Fibroblast of peridontal ligament (primary cell): ENCODE measurements at regions not wholly inside any gene's neighbourhood (a gene's known extent, or its start where the extent isn't known, plus 50 kb on each side); places are given as distances from the start of the nearest gene placed in this dataset.
"Not testable (repeated sequence)": the region's sequence is repeated elsewhere in the genome, so short reads cannot be mapped to it uniquely, and the experiment has no call there.

Source experiments
- DNase-seq: peaks from one replicate; pipeline ENCODE4 v3.0.0-alpha.2; 2010; ENCODE audit errors: extremely low read depth

DNA sequence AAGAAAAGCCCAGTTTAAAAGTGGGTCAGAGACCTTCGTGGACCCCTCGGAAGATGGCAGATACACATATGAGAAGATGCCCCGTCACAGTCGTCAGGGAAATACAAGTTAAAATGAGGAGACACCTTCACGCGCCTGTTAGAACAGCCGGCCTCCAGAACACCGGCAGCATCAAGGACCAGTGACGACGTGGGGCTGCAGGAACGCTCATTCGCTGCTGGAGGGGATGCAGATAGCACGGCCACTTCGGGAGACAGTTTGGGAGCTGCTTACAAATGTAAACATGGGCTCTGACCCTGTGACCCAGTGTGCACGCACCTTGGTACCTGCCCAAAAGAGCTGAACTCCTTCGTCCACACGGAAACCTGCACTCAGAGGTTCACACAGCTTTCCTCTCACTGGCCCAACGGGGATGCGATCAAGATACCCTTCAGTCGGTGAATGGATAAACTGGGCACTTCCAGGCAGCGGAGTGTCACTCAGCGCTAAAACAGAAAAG is 83.7 kb upstream of the CTDP1 start:
- no peak for DNase-seq

DNA sequence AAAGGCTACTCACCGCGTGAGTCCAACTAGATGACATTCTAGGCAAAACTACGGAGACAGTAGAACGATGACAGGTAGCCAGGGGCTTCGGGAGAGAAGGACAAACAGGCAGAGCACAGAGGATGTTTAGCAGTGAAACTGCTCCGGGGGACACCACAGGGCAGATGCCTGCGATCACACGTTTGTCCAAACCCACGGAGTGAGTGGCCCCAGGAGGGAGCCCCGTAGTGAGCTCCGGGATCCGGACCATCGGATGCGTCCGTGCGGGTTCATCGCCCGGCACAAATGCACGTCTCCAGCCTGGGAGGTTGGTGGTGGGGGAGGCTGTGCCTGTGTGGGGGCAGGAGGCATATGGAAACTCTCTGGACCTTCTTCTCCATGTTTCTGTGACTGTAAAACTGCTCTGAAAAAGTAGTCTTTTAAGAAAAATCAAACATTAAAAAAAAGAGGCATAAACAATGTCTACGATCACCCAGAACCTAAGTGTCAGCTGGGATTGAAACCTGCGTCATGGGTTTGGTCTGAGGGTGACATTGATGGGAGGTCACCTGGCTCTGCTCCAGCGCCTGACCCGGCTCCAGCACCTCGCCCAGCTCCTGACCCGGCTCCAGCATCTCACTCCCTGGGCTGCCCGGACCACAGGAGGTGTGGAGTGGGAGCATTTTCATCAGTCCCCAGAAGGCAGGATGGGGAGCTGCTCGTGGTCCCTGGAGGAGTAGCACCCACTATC is 83.0 kb upstream of the CTDP1 start:
- no peak for DNase-seq

DNA sequence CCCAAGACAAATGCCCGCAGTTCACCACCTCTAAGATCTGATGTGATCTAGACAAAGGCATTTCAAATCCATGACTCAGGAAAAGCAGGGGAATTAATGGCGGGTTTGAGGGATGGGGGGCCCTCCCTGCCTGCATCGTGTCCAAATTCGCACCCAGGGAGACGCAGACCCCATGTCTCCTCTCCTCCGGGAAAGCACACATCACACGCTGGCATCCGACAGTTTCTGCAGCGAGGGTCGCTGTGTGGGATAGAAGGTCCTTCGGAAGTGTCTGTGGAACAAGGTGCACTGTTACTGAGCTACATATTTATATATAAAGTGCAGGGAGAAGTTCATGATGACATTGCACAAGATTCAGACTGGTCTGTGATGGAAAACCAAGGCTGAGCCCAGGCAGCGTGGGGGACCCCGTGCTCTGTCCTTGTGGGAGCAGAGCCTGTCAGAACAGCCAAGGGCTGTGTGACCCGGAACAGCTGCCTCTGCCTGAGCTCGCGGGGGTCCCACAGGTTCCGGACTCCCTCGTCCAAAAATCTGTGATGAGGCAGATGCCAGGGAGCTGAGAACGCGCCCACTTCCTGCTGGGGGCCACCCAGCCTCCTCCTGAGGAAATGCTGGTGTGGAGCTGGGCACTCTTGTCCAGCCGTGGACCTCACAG is 82.3 kb upstream of the CTDP1 start:
- no peak for DNase-seq

DNA sequence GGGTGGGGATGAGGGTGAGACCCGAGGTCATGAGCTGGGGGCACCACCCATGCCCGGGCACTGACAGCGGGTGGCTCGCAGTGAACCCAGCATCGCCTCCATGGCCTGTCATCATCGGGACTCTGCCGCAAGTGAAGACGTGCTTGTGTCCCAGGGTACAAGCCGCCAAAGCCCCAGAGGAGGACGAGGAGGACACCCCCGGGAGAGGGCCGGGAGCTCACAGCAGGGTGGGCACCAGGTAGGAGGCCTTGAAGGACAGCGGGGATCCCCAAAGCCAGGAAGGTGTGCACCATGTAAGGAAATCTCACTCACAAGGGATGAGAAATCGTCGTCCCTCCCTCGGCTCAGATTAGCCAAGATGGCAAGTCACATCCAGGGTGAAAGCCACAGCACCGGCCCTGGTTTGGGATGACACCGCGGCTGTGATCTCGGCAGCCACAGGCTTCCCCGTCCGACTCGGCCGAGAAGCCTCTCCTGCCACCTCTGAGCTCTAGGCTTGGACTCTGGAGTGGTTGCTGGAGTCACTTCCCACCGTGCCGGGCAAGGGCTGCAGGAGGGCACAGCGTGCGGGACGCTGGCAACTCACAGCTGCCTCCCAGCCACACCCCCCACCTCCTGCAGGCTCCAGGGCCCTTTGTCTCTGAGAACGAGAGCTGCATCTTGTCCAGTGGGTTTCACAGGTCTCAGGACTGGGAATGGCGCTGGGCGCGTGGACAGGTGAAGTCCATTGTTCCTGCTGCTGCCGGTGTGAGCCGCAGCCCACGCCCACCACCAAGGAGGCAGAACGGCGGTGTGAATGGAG is 81.6 kb upstream of the CTDP1 start:
- DNase-seq: no peak

DNA sequence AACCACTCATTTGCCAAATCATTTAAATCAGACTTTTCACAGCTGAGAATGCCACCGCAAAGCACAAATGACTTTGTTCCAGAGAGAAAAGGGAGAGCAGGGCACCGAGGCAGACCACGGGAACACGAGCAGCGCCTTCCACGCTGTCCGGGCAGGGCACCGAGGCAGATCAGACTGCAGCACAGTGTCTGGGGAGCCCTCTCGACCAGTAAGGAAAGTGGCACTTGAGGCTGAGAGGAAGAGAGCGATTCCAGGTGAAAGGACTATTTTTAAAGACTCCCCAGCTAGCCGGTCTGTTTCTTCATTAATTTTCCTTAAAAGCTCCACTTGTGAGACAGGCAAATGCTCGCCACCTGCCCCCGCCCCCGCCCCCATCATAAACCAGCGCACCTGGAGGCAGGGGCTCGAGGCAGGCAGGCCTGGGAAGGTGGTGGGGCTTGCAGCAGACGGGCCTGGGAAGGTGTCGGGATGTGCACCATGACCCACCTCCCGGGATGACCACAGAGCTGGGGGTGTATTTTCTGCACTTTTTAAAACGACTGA is 80.9 kb upstream of the CTDP1 start:
- DNase-seq: no peak

DNA sequence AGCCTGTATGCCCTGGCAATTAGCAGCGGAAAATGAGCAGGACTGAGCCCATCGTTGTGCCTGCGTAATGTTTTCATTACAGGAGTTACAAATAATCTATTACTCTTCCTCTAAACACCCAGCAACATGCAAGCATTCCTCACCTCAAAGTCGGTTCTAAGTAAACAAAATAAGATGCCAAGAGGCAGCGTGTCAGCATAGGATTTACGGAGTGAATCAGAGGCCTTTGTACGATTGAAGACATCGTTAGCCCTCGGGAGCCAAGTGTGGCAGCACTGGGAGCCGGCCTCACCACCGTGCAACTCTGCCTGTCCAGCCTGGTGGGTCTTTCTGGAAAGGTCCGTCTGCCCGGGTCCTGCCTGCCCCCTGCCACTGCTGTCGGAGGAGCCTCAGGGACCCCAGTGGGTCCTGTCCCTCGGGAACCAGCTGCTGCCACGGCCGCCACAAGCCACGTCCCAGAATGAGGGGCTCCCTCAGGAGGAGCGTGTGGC is 80.1 kb upstream of the CTDP1 start:
- DNase-seq: no peak

DNA sequence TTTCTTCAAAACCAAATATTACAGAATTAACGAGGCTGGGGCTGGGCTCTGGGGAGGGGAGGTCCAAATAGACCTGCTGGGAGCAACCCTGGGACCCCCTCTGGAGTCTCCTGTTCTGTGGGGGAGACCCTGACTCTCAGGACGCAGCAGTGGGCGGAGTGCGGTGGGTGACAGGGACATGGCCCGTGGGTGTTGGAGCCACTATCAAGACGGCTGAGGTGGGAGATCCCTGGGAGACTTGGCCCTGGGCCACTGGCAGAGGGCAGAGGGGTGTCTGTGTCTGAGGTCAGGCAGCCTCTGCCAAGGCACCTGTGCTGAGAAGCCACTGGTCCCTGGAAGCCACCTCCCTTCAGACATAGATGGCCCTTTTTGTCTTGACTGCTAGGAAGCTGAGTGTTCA is 79.5 kb upstream of the CTDP1 start:
- no peak for DNase-seq

DNA sequence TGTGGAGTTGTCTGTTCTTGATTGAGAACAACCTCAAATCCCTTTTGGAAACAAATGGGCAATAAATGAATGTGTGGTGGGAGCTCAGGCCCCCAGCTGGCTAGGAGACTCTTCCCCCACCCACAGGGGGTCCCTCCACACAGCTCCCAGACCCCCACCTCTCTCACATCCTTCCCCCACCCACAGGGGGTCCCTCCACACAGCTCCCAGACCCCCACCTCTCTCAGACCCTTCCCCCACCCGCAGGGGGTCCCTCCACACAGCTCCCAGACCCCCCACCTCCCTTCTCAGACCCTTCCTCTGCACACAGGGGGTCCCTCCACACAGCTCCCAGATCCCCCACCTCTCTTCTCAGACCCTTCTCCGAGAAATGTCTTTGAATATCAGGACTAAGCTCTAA is 79.0 kb upstream of the CTDP1 start:
- DNase-seq: no peak

DNA sequence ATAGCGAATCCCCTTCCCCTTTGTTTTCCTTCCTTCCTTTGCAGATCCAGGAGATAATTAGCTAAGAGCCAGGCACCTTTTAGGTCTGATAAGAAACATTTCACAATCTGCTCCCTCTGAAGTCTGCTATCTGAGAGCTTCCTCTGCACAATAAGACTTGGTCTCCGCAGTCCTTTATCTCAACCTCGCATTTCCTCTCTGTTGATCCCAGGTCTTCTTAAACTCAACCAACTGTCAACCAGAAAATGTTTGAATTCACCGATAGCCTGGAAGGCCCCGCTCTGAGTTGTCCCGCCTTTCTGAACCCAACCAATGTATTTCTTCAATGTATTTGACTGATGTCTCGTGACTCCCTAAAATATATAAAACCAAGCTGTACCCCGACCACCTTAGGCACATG is 78.4 kb upstream of the CTDP1 start:
- DNase-seq: no peak

DNA sequence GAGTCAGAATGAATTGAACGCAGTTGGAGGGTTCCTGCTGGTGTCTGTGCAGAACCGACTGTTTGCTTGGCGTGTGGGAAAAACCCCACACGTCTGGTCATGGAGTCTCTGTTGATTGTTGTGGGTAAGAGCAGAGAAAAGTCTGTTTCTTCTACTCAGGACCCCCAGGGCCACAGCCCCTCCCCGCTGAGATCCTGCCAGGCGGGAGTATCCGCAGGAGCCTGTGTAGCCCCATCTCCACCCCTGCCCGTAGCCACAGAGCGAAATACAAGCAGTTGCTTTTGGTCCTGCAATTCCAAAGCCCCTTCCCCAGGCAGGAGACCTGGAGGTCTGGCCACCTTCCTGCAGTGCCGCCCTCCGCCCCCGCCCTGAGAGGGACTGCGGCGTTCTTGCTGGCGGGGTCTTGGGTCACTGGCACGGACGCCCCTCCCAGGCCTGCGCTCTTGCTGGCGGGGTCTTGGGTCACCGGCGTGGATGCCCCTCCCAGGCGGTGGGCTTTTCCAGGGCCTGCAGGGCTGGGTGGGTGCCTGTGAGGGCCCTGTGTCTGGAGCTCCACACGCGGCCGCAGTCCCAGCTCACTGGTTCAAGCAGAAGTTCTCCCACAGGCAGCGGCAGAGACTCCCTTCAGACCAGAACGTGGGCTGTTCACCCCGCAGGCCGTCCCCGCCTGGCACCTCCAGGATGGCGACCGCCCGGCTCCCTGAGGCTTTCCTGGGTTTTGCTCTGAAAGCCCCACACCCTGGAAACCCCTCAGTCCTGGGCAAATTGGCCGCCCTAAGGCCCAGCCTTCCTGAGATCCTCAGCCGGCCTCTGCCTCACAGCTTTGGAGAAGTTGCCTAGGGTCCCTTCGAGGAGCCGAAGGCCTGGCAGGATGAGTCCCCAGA is 76.0 kb upstream of the CTDP1 start:
- DNase-seq: no peak

DNA sequence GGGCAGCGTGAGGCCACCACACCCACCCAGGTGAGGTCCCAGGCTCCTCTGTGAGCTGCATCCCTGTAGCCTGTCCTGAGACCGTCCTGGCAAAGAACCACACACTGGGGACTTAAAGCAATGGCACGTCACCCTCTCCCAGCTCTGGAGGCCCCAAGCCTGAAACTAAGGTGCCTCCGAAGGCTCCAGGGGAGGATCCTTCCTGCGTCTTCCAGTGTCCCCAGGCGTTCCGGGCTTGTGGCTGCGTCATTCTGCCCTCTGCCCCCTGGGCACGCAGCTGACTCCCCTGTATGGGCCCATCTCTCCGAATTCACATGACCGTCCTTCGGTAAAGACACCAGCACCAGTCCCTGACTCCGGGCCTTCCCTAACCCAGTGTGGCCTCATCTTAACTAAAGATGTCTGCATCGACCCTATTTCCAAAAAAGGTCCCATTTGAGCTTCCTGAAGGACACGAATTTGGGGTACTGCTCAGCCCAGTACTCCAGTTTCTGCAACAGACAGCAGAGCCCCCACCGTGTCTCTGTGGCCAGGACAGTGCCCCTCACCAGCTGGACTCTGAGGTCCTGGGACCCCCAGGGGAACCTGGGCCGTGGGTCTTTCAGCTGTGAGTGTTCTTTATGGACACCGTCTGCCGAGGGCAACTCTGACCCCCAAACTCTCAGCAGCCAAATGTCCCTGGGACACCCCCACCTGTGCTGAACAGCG is 75.2 kb upstream of the CTDP1 start:
- DNase-seq: no peak

DNA sequence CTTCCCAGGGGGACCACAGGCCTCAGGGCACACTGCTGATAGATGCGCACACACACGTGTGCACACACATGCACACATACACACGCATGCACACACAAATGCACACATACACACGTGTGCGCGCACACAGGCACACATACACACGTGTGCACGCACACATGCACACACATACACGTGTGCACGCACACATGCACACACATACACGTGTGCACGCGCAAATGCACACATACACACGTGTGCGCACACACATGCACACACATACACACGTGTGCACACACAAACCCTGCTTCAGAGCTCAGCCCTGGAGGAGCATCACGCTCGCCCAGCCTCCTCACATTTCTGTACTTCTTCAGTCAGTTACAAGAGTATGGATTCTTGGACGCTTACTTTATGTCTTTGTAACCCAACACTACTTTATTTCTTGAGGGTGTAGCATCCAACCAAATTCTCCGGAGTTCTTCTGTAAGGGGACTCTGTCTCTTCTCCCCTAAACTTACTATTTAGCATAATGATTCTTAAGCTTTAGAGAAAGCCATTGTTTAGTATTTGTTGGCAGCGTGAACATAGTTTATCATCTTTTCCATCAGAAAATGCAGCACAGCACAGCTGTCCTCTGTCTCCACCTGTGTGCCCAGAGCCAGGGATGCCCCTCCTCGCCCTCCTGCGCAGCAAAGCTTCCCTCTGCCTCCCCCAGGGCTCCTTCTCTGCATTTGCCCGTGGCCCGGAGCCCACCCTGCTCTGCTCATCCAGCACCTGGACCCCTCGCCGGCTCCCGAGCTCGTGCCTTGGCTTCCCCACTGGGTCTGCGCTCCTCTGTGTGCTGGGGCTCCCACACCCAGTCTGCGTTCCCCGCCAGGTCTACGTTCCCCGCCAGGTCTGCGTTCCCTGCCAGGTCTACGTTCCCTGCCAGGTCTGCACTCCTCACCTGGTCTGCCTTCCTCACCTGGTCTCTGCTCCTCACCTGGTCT is 74.4 kb upstream of the CTDP1 start:
- DNase-seq: no peak

DNA sequence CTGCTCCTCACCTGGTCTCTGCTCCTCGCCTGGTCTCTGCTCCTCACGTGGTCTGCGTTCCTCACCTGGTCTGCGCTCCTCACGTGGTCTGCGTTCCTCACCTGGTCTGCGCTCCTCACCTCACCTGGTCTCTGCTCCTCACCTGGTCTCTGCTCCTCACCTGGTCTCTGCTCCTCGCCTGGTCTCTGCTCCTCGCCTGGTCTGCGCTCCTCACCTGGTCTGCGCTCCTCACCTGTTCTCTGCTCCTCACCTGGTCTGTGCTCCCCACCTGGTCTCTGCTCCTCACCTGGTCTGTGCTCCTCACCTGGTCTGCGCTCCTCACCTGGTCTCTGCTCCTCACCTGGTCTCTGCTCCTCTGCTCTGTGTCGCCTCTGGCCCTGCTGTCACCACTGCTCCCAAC is 73.5 kb upstream of the CTDP1 start:
- not testable (repeated sequence) for DNase-seq

DNA sequence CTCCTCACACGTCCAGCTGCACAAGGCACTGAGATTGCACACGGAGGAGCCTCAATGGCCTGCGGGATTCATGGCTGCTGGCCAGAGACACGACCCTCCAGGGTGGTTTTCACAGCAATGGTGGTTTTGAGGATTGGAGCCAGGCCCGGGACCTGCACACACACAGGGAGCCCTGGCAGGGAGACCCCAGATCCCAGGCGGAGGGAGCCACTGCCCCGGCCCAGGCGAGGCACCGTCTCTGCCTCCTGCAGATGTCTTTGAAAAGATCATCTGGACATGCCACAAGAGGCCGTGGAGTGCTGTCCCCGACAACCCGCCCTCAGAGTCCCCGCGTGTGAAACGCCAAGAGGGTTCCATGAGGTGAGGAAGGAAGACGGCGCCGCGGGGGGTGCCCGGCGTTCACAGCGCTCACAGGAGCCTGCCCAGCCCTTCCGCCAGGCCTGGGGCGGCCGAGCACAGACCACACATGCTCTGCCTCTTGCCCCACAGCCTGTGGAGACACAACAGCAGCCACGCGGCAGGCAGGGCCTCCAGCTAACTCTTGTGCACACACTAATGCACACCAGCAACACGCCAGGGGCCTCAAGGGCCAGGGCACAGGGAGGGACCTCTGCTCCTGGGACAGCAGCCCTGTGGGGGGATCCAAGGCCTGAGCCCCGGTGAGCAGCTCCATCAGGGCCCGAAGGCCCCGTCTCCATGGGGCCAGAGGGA is 72.8 kb upstream of the CTDP1 start:
- DNase-seq: no peak

DNA sequence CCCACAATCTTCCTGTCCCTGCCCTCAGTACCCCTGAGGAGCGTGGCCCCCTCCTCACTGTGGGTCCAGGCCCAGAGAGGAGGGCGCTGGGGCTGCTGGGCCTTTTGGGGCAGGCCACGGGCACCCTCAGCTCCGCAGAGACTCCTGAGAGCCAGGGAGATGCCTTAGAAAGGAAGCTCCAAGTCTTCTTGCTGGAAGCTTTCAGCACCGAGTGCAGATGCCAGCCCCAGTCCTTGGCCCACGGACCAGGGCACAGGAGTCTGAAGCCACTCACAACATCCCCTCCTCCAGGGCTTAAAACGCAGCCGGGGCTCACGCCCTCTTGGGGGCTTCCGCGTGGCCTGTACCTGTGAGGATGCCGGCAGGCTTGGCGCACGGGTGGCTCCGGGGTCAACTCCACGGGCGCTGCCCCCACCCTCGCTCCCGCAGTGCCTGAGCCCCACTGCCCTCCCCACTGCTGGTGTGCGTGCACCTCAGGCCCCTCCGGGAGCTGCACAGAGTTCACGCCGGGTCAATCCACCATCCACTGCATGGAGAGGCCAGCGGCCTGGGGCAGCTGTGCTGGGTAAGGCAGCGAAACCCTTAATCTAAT is 72.1 kb upstream of the CTDP1 start:
- no peak for DNase-seq

DNA sequence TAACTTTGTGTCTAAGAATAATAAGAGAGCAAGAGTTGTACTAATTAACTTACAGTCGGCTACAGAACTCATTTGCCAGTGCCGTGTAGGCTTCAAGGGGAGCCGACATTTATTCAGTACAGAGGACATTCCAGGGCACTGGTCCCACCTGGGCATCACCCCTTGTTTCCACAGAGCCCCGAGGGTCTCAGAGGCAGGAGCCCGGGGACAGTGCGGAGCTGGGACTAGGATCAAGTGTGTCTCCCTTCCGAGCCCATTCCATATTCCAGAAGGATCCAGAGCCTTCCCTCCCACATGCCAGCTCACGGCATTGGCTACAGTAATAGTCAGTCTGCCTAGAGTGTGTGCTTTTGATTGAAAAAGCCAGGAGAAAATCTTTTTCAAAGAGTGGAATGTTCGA is 71.5 kb upstream of the CTDP1 start:
- no peak for DNase-seq

DNA sequence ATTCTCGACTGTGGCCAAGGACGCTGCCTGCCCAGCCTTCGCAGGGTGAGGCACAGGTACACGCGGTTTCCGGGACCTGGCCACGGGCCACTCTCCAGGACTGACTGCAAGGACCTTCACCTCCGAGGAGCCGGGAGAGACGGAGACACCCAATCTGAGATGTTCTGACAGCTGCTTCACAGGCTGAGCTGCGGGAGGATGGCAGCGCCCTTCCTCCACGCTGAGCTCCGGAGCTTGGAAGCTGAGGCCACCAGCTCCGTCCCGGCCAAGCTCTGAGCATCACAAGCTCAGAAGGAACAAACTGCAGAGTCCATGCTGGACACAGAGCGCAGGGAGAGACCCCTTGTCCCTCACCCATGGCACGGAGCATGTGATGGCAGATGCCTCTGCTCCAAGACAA is 71.1 kb upstream of the CTDP1 start:
- no peak for DNase-seq

DNA sequence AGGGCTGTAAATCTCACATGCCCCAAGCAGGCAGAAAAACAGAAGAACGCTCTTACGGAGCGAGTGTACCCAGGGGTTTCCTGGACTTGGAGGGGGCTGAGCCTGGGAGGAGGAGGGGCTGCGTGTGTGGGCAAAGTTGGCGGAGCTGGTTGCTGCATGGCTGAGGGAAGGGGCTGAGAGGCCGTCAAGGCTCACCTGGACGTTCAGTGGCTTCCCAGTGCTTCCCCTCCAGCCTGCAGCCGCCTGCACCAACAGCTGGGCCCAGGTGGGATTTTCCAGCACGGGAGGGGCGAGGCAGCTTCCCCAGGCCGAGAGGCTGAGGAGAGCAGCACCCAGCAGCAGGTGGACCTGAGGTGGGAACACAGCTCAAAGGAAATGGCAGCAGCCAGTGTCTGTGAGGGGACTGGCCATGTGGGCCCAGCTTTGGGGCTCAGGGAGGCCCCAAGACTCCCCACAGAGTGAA is 70.6 kb upstream of the CTDP1 start:
- no peak for DNase-seq
